ENCODE measurements at regions not wholly inside any gene's neighbourhood (a gene's known extent, or its start where the extent isn't known, plus 50 kb on each side); places are given as distances from the start of the nearest gene placed in this dataset.

GRCh38 chr9:110130211-110130610 lies 77.7 kb downstream of the C9orf152 start:
- TF ChIP-seq YY1 (IDR thresholded peaks at IDR 0.05; ENCODE audit: insufficient read depth, insufficient read length) = no peak
- no peak for TF ChIP-seq ZNF274 (IDR thresholded peaks at IDR 0.05; ENCODE audit: low read depth, low read length)

Data from NT2/D1 (cell line).